Erythroblast (primary cell): ENCODE measurements at regions not wholly inside any gene's neighbourhood (a gene's known extent, or its start where the extent isn't known, plus 50 kb on each side); places are given as distances from the start of the nearest gene placed in this dataset.

Source experiments
- GATA1 ChIP-seq: IDR thresholded peaks from 2 replicates; pipeline ENCODE4 v1.6.1; 2011; ENCODE audit warnings: low read depth, mild to moderate bottlenecking, control low read depth, low read length, moderate library complexity
- POLR2A ChIP-seq: IDR thresholded peaks from 2 replicates; pipeline ENCODE4 v1.6.1; 2011; ENCODE audit warnings: mild to moderate bottlenecking, low read length

- TF ChIP-seq POLR2A (no peak), GATA1 (no peak)
These were observed 85.7 kb upstream of the FAM169A start for GRCh38 chr5:74951865-74952264.
